B cell (primary cell): ENCODE measurements at regions not wholly inside any gene's neighbourhood (a gene's known extent, or its start where the extent isn't known, plus 50 kb on each side); places are given as distances from the start of the nearest gene placed in this dataset.

Experiments
- ATAC-seq: fragments of 200-7000 bp; cut with Tn5 transposase; one replicate; pipeline ENCODE4 v1.10.0; 2021; ENCODE audit warnings: low read depth, mild to moderate bottlenecking, moderate number of reproducible peaks, moderate library complexity
- CTCF ChIA-PET: fragments of 350-600 bp; sonication (Branson Sonifier 250); formaldehyde crosslinking; loops from one replicate; lab custom pipeline; 2021; ENCODE audit warnings: antibody characterized with exemption, inconsistent platforms; lab: Charles Lee
- POLR2A ChIA-PET: fragments of 350-600 bp; sonication (Branson Sonifier 250); formaldehyde crosslinking; loops from one replicate; lab custom pipeline; 2021; ENCODE audit warnings: antibody characterized with exemption; lab: Charles Lee
- DNase-seq: peaks from one replicate; pipeline ENCODE4 v3.0.0; 2013
- H2AFZ ChIP-seq: 2 replicates; pipeline ENCODE4 v1.6.1; 2012; ENCODE audit warnings: mild to moderate bottlenecking, low read depth, low read length; ENCODE audit not compliant: insufficient read depth, poor library complexity, severe bottlenecking
- H3K27ac ChIP-seq, 2 donors: 1 replicate in 1 of 2; 2 replicates in 1 of 2; pipeline ENCODE4 v1.5.1; 2012 to 2013; ENCODE audit warnings: low read length in 2 of 2, mild to moderate bottlenecking in 2 of 2, moderate library complexity in 1 of 2
- H3K27me3 ChIP-seq, 4 experiments: fragments of 200-600 bp in 1 of 4; sonication (generic) in 1 of 4; replicated peaks in 1 of 4; 1 replicate in 2 of 4; 2 replicates in 2 of 4; pipeline versions ENCODE4 v1.6.1 to v1.7.0; 2013 to 2016; ENCODE audit warnings: low read length in 3 of 4, mild to moderate bottlenecking in 2 of 4, mixed read lengths in 1 of 4, moderate library complexity in 1 of 4; ENCODE audit not compliant: insufficient read depth in 4 of 4, control insufficient read depth in 3 of 4; ENCODE audit errors: control extremely low read depth in 1 of 4
- H3K36me3 ChIP-seq, 2 experiments: replicated peaks in 1 of 2; 1 replicate in 1 of 2; 2 replicates in 1 of 2; pipeline versions ENCODE4 v1.6.1 to v1.7.1; 2013; ENCODE audit warnings: low read length in 1 of 2; ENCODE audit not compliant: insufficient read depth in 2 of 2, control insufficient read depth in 1 of 2; ENCODE audit errors: control extremely low read depth in 1 of 2, extremely low read depth in 1 of 2
- H3K4me1 ChIP-seq, 2 donors: fragments of 200-600 bp in 1 of 2; sonication (generic) in 1 of 2; 1 replicate in 1 of 2; 2 replicates in 1 of 2; pipeline versions ENCODE4 v1.5.1 to v1.6.1; 2013 to 2017; ENCODE audit warnings: low read length in 2 of 2; ENCODE audit not compliant: control insufficient read depth in 2 of 2, insufficient read depth in 2 of 2
- H3K4me2 ChIP-seq: replicated peaks from 2 replicates; pipeline ENCODE3; 2012; ENCODE audit warnings: mild to moderate bottlenecking, low read depth, low read length; ENCODE audit not compliant: poor library complexity, severe bottlenecking
- H3K4me3 ChIP-seq, 5 experiments: fragments of 200-600 bp in 1 of 5; sonication (generic) in 1 of 5; 1 replicate in 3 of 5; 2 replicates in 2 of 5; pipeline versions ENCODE4 v1.5.1 to v1.7.0; 2011 to 2016; ENCODE audit warnings: low read length in 4 of 5, mild to moderate bottlenecking in 4 of 5, low read depth in 2 of 5, control low read depth in 1 of 5, moderate library complexity in 1 of 5; ENCODE audit not compliant: insufficient read depth in 1 of 5; ENCODE audit errors: control extremely low read depth in 1 of 5, extremely low read depth in 1 of 5
- H3K79me2 ChIP-seq: fragments of 200-600 bp; sonication (generic); one replicate; pipeline ENCODE4 v1.6.0; 2016; ENCODE audit warnings: low read length; ENCODE audit not compliant: control insufficient read depth, insufficient read depth
- H3K9ac ChIP-seq: fragments of 200-600 bp; sonication (generic); 2 replicates; pipeline ENCODE4 v1.6.1; 2017; ENCODE audit warnings: mild to moderate bottlenecking, low read length, moderate library complexity
- H3K9me3 ChIP-seq, 3 donors: one replicate each; pipeline versions ENCODE4 v1.6.1 to v1.7.1; 2013; ENCODE audit warnings: low read length in 2 of 3; ENCODE audit not compliant: control insufficient read depth in 2 of 3, insufficient read depth in 1 of 3; ENCODE audit errors: control extremely low read depth in 1 of 3
- H4K20me1 ChIP-seq: 2 replicates; pipeline ENCODE4 v1.6.0; 2012; ENCODE audit warnings: mild to moderate bottlenecking, low read length; ENCODE audit not compliant: insufficient read depth, control insufficient read depth, poor library complexity, severe bottlenecking
- H3K27ac Mint-ChIP-seq: one replicate; pipeline ENCODE4 v1.8.0; 2021; ENCODE audit warnings: mixed read lengths
- H3K27me3 Mint-ChIP-seq: one replicate; pipeline ENCODE4 v1.8.0; 2021; ENCODE audit warnings: mixed read lengths
- H3K4me1 Mint-ChIP-seq: one replicate; pipeline ENCODE4 v1.8.0; 2021; ENCODE audit warnings: mixed read lengths
- H3K4me3 Mint-ChIP-seq: one replicate; pipeline ENCODE4 v1.8.0; 2021; ENCODE audit warnings: mixed read lengths
- H3K9me3 Mint-ChIP-seq: one replicate; pipeline ENCODE4 v1.8.0; 2022; ENCODE audit warnings: mixed read lengths; ENCODE audit not compliant: insufficient read depth
- EZH2 ChIP-seq: IDR thresholded peaks from 2 replicates; pipeline ENCODE4 v1.6.1; 2012; ENCODE audit warnings: borderline replicate concordance, low read depth, mild to moderate bottlenecking, moderate library complexity, low read length; ENCODE audit not compliant: insufficient read depth, poor library complexity, severe bottlenecking
- WGBS: methylation state at CpG from one replicate; pipeline ENCODE4 v1.1.5; 2013; ENCODE audit warnings: missing lambda C conversion rate; ENCODE audit not compliant: insufficient coverage; 5-methylcytosine and 5-hydroxymethylcytosine counted together
- intact Hi-C: fragments of 100-400 bp; cut with micrococcal nuclease; formaldehyde crosslinking; loops from one replicate; pipeline ENCODE4 v1.10.0; 2022
- TF ChIP-seq, protein P1 (sequence below): fragments of 200-600 bp; IDR thresholded peaks from one replicate; pipeline ENCODE4 v1.8.0; 2022; ENCODE audit warnings: antibody characterized with exemption, mild to moderate bottlenecking

GRCh38 chr1:79283451-79283850, 276.9 kb upstream of the ADGRL4 start:
- intact Hi-C loops: no loop called here
- no peaks in the 10 kb centered on the region for H4K20me1 ChIP-seq
- Mint-ChIP-seq H3K27ac (no peak overlapping the region), H3K9me3 (no peaks in the 10 kb centered on the region), H3K4me3 (no peak overlapping the region), H3K27me3 (no peaks in the 10 kb centered on the region), H3K4me1 (no peaks in the 10 kb centered on the region)
- TF ChIP-seq EZH2: no peak
- H3K9ac ChIP-seq: no peak overlapping the region
- H3K79me2 ChIP-seq: no peaks in the 10 kb centered on the region
- no peaks in the 10 kb centered on the region for H3K4me1 ChIP-seq
- no peaks in the 10 kb centered on the region for H3K9me3 ChIP-seq
- CTCF ChIA-PET: no interaction called here
- WGBS: 93% methylated on average over 7 of the region's 10 CpGs
- no peaks in the 10 kb centered on the region for H3K27me3 ChIP-seq
- H3K27ac ChIP-seq: no peak overlapping the region
- H3K36me3 ChIP-seq: no peaks in the 10 kb centered on the region
- no peak overlapping the region for H3K4me3 ChIP-seq
- DNase-seq (no peak), ATAC-seq (no peak)
- POLR2A ChIA-PET: no interaction called here
- H2AFZ ChIP-seq: no peak overlapping the region
- no peak overlapping the region for H3K4me2 ChIP-seq

GRCh38 chr1:79281442-79281841, 274.9 kb upstream of the ADGRL4 start:
- no peak overlapping the region for H2AFZ ChIP-seq
- H3K9ac ChIP-seq: no peak overlapping the region
- no CpG with 5 or more reads among the region's 6 CpGs for WGBS
- no peak overlapping the region for H3K27ac Mint-ChIP-seq
- H3K36me3 ChIP-seq: no peaks in the 10 kb centered on the region
- H3K79me2 ChIP-seq: no peaks in the 10 kb centered on the region
- no peaks in the 10 kb centered on the region for H4K20me1 ChIP-seq
- no peaks in the 10 kb centered on the region for H3K4me1 Mint-ChIP-seq
- no peak overlapping the region for H3K4me3 Mint-ChIP-seq
- H3K27me3 ChIP-seq: no peaks in the 10 kb centered on the region
- DNase-seq (no peak), ATAC-seq (no peak)
- no peaks in the 10 kb centered on the region for H3K27me3 Mint-ChIP-seq
- intact Hi-C loops: no loop called here
- H3K9me3 ChIP-seq: no peaks in the 10 kb centered on the region
- ChIA-PET CTCF (no interaction called here), POLR2A (no interaction called here)
- no peaks in the 10 kb centered on the region for H3K4me1 ChIP-seq
- TF ChIP-seq EZH2: no peak
- TF ChIP-seq, protein P1, sequence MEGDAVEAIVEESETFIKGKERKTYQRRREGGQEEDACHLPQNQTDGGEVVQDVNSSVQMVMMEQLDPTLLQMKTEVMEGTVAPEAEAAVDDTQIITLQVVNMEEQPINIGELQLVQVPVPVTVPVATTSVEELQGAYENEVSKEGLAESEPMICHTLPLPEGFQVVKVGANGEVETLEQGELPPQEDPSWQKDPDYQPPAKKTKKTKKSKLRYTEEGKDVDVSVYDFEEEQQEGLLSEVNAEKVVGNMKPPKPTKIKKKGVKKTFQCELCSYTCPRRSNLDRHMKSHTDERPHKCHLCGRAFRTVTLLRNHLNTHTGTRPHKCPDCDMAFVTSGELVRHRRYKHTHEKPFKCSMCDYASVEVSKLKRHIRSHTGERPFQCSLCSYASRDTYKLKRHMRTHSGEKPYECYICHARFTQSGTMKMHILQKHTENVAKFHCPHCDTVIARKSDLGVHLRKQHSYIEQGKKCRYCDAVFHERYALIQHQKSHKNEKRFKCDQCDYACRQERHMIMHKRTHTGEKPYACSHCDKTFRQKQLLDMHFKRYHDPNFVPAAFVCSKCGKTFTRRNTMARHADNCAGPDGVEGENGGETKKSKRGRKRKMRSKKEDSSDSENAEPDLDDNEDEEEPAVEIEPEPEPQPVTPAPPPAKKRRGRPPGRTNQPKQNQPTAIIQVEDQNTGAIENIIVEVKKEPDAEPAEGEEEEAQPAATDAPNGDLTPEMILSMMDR: no peak
- H3K27ac ChIP-seq: no peak overlapping the region
- no peak overlapping the region for H3K4me2 ChIP-seq
- H3K9me3 Mint-ChIP-seq: no peaks in the 10 kb centered on the region
- H3K4me3 ChIP-seq: no peak overlapping the region
